ENCODE measurements at regions not wholly inside any gene's neighbourhood (a gene's known extent, or its start where the extent isn't known, plus 50 kb on each side); places are given as distances from the start of the nearest gene placed in this dataset.

- WGBS, 2 donors, result 48 to 91% methylated on average over 2 of the region's 2 CpGs
- Histone ChIP-seq H3K36me3 (ENCODE audit: control insufficient read depth in 4 of 4, insufficient read depth in 4 of 4, low read length in 4 of 4) (no peaks in the 10 kb centered on the region), H3K4me3 (no peak overlapping the region), H3K27me3 (ENCODE audit: control insufficient read depth in 3 of 3, insufficient read depth in 3 of 3, low read length in 2 of 3) (no peaks in the 10 kb centered on the region), H3K9ac (ENCODE audit: insufficient read depth in 1 of 2, low read length in 2 of 2) (no peak overlapping the region), H3K9me3 (ENCODE audit: control insufficient read depth in 4 of 4, insufficient read depth in 3 of 4, low read length in 3 of 4) (peaks cover 0 to 4% (median under 1%) of the 10 kb centered on the region in 4 donors), H3K4me1 (ENCODE audit: control insufficient read depth in 5 of 5, insufficient read depth in 5 of 5, low read length in 5 of 5) (no peaks in the 10 kb centered on the region), H3K27ac (ENCODE audit: low read depth in 1 of 2, low read length in 1 of 2) (no peak overlapping the region)
- ATAC-seq (ENCODE audit: insufficient read depth, low FRiP score) (no peak), DNase-seq (no peak)
- TF ChIP-seq CTCF (IDR thresholded peaks at IDR 0.05; ENCODE audit: control extremely low read depth, extremely low read depth), result no peak
These were observed 110.6 kb downstream of the CD164 start for GRCh38 chr6:109271622-109272021.

DNA sequence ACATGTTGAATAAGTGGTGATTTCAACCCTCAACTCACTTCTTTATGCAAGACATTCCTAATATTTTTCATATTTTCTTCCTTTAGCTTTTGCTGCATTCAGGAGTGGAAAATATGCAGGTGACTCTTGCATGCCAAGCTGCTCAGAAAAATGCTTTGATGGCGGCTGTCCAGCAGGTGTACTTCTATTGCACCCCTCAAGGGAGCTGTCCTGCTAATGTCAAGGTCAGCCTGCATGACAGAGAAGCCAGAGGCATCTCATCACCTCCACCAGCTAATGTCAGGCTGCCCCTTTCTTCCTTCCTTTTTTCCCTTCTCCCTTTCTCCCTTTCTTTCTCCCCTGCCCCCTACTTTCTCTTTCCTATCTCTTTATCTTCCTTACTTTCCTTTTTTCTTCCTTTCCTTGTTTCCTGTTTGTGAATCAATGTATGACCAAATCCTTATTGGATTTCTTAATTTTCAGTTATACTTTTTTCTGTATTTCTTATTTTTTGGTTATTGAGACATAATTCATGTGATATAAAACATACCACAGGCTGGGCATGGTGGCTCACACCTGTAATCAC lies 112.2 kb downstream of the CD164 start:
- Histone ChIP-seq H3K9me3 (ENCODE audit: control insufficient read depth in 4 of 4, insufficient read depth in 3 of 4, low read length in 3 of 4) (peaks cover 0 to 4% (median under 1%) of the 10 kb centered on the region in 4 donors), H3K27me3 (ENCODE audit: control insufficient read depth in 3 of 3, insufficient read depth in 3 of 3, low read length in 2 of 3) (no peaks in the 10 kb centered on the region), H3K4me3 (no peak overlapping the region), H3K27ac (ENCODE audit: low read depth in 1 of 2, low read length in 1 of 2) (no peak overlapping the region), H3K4me1 (ENCODE audit: control insufficient read depth in 5 of 5, insufficient read depth in 5 of 5, low read length in 5 of 5) (no peaks in the 10 kb centered on the region), H3K36me3 (ENCODE audit: control insufficient read depth in 4 of 4, insufficient read depth in 4 of 4, low read length in 4 of 4) (no peaks in the 10 kb centered on the region), H3K9ac (ENCODE audit: insufficient read depth in 1 of 2, low read length in 2 of 2) (no peak overlapping the region)
- no peak for TF ChIP-seq CTCF (IDR thresholded peaks at IDR 0.05; ENCODE audit: control extremely low read depth, extremely low read depth)
- WGBS, 2 donors, result 70 to 94% methylated on average over 1 of the region's 1 CpG
- DNase-seq (no peak), ATAC-seq (ENCODE audit: insufficient read depth, low FRiP score) (no peak)

DNA sequence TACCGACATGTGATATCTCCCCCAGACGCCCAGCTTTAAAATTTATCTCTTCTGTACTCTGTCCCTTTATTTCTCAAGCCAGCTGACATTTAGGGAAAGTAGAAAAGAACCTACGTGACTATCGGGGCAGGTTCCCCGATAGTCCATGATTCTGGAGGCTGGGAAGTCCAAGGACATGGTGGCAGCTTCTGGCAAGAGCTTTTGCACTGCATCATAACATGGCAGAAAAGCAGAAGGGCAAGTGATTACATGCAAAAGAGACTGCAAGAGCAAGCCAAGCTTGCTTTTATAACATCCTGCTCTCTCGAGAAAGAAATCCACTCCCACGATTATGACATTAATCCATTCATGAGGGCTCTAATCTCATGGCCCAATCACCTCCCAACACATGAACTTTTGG lies 113.2 kb downstream of the CD164 start:
- Histone ChIP-seq H3K27me3 (ENCODE audit: control insufficient read depth in 3 of 3, insufficient read depth in 3 of 3, low read length in 2 of 3) (no peaks in the 10 kb centered on the region), H3K4me3 (no peak overlapping the region), H3K36me3 (ENCODE audit: control insufficient read depth in 4 of 4, insufficient read depth in 4 of 4, low read length in 4 of 4) (no peaks in the 10 kb centered on the region), H3K27ac (ENCODE audit: low read depth in 1 of 2, low read length in 1 of 2) (no peak overlapping the region), H3K9me3 (ENCODE audit: control insufficient read depth in 4 of 4, insufficient read depth in 3 of 4, low read length in 3 of 4) (peaks cover 0 to 4% (median under 1%) of the 10 kb centered on the region in 4 donors), H3K9ac (ENCODE audit: insufficient read depth in 1 of 2, low read length in 2 of 2) (no peak overlapping the region), H3K4me1 (ENCODE audit: control insufficient read depth in 5 of 5, insufficient read depth in 5 of 5, low read length in 5 of 5) (no peaks in the 10 kb centered on the region)
- TF ChIP-seq CTCF (IDR thresholded peaks at IDR 0.05; ENCODE audit: control extremely low read depth, extremely low read depth), result no peak
- DNase-seq (no peak), ATAC-seq (ENCODE audit: insufficient read depth, low FRiP score) (no peak)
- 91 to 93% methylated on average over 7 of the region's 7 CpGs for WGBS, 2 donors

DNA sequence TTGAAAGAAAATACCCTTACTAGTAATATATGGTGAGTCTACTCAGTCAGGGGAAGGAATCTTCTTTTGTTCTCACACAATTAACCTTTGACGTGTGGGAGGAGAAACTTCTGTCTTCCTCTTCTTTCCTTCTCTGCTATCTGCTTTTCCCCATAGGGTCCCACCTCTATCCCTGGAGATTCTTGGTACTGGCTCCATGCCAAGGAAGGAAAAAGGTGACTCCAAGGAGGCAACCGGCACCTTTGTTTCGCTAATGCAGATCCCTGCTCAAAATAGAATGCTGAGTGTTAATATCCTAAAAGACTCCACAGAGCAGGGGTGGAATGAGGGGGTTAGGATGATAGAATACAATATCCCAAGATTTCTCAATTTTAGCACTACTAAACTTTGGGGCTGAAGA lies 116.7 kb downstream of the CD164 start:
- Histone ChIP-seq H3K9ac (ENCODE audit: insufficient read depth in 1 of 2, low read length in 2 of 2) (no peak overlapping the region), H3K4me1 (ENCODE audit: control insufficient read depth in 5 of 5, insufficient read depth in 5 of 5, low read length in 5 of 5) (peaks cover 0 to 9% (median 0%) of the 10 kb centered on the region in 5 donors), H3K9me3 (ENCODE audit: control insufficient read depth in 4 of 4, insufficient read depth in 3 of 4, low read length in 3 of 4) (peaks cover 0 to 4% (median under 1%) of the 10 kb centered on the region in 4 donors), H3K36me3 (ENCODE audit: control insufficient read depth in 4 of 4, insufficient read depth in 4 of 4, low read length in 4 of 4) (no peaks in the 10 kb centered on the region), H3K27ac (ENCODE audit: low read depth in 1 of 2, low read length in 1 of 2) (no peak overlapping the region), H3K27me3 (ENCODE audit: control insufficient read depth in 3 of 3, insufficient read depth in 3 of 3, low read length in 2 of 3) (no peaks in the 10 kb centered on the region), H3K4me3 (no peak overlapping the region)
- no peak for DNase-seq
- no peak for TF ChIP-seq CTCF (IDR thresholded peaks at IDR 0.05; ENCODE audit: control extremely low read depth, extremely low read depth)
- WGBS, 2 donors, result 88 to 93% methylated on average over 3 of the region's 3 CpGs
- no peak for ATAC-seq (ENCODE audit: insufficient read depth, low FRiP score)

Data from lung (tissue), 11 donors.